ENCODE measurements at regions not wholly inside any gene's neighbourhood (a gene's known extent, or its start where the extent isn't known, plus 50 kb on each side); places are given as distances from the start of the nearest gene placed in this dataset.
A peak's percentile ranks its signal among the peaks of the same experiment; 100 is the strongest.

DNA sequence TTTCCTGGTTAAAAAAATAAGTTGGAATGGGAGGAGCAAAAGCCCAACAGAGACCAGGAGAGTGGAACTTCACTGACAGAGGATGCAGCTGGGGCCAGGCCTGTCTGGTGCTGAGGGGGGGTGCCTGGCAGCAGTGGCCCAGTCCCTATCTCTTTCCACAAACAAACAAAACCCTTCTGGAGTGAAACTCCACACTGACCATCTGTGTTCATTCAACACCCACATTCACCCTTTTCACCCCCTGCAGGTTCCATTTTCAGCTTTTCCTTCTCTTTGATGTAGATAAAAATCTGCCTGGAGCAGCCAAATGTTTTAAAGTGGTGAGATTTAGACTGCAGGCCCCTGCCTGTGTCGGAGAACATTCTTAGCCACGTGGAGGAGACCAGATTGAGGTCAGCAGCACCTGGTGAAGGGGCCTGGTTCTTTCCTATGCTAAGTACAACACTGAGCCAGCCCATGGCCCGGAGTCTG, 161.4 kb upstream of the CDH11 start:
- Histone ChIP-seq H3K4me1 (peaks cover 0 to 14% (median 2%) of the 10 kb centered on the region in 4 donors), H3K27me3 (no peaks in the 10 kb centered on the region), H3K9me3 (no peaks in the 10 kb centered on the region), H3K36me3 (no peaks in the 10 kb centered on the region), H3K27ac (no peak overlapping the region), H3K4me3 (no peak overlapping the region)
- no peak for TF ChIP-seq POLR2AphosphoS5 (IDR thresholded peaks at IDR 0.05)
- no peak for TF ChIP-seq EP300 (IDR thresholded peaks at IDR 0.05)
- TF ChIP-seq, protein P1, sequence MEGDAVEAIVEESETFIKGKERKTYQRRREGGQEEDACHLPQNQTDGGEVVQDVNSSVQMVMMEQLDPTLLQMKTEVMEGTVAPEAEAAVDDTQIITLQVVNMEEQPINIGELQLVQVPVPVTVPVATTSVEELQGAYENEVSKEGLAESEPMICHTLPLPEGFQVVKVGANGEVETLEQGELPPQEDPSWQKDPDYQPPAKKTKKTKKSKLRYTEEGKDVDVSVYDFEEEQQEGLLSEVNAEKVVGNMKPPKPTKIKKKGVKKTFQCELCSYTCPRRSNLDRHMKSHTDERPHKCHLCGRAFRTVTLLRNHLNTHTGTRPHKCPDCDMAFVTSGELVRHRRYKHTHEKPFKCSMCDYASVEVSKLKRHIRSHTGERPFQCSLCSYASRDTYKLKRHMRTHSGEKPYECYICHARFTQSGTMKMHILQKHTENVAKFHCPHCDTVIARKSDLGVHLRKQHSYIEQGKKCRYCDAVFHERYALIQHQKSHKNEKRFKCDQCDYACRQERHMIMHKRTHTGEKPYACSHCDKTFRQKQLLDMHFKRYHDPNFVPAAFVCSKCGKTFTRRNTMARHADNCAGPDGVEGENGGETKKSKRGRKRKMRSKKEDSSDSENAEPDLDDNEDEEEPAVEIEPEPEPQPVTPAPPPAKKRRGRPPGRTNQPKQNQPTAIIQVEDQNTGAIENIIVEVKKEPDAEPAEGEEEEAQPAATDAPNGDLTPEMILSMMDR (IDR thresholded peaks at IDR 0.05): no peak
- no peak for TF ChIP-seq POLR2A (IDR thresholded peaks at IDR 0.05)
- intact Hi-C loops (cut with DNase I; ENCODE audit: low total_unique reads): no loop called here
- peak in 1 of 2 donors; percentile 35 for DNase-seq
- 31 to 46% (median 38%) methylated on average over 3 of the region's 3 CpGs for WGBS, 5 donors

DNA sequence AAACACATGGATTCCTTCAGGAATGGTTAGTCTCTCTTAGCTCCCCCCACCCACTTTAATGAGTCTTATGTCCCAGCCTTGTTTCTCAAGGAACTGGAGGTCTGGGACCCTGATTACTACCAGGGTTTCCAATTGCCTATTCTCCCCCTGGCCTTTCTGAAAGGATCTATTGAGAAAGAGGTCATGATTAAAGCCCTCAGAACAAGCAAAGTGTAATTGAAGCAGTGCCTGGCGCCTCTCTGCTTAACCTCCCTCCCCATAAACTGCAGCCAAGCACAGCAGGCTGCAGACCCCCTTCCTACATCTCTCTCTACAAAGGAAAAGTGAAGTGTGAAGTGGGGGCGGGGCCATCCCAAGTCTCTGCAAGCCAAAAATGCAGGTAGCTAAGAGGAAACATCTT, 159.7 kb upstream of the CDH11 start:
- DNase-seq: no peak
- H3K27me3 ChIP-seq: no peaks in the 10 kb centered on the region
- no peaks in the 10 kb centered on the region for H3K9me3 ChIP-seq
- no peaks in the 10 kb centered on the region for H3K36me3 ChIP-seq
- no peak overlapping the region for H3K27ac ChIP-seq
- H3K4me3 ChIP-seq: no peak overlapping the region
- 77 to 92% (median 85%) methylated on average over 2 of the region's 2 CpGs for WGBS, 5 donors
- TF ChIP-seq EP300 (IDR thresholded peaks at IDR 0.05) (no peak), POLR2AphosphoS5 (IDR thresholded peaks at IDR 0.05) (no peak), POLR2A (IDR thresholded peaks at IDR 0.05) (no peak)
- TF ChIP-seq, protein P1 (IDR thresholded peaks at IDR 0.05): no peak
- peaks cover 0 to 14% (median 2%) of the 10 kb centered on the region in 4 donors for H3K4me1 ChIP-seq
- intact Hi-C loops (cut with DNase I; ENCODE audit: low total_unique reads): no loop called here

DNA sequence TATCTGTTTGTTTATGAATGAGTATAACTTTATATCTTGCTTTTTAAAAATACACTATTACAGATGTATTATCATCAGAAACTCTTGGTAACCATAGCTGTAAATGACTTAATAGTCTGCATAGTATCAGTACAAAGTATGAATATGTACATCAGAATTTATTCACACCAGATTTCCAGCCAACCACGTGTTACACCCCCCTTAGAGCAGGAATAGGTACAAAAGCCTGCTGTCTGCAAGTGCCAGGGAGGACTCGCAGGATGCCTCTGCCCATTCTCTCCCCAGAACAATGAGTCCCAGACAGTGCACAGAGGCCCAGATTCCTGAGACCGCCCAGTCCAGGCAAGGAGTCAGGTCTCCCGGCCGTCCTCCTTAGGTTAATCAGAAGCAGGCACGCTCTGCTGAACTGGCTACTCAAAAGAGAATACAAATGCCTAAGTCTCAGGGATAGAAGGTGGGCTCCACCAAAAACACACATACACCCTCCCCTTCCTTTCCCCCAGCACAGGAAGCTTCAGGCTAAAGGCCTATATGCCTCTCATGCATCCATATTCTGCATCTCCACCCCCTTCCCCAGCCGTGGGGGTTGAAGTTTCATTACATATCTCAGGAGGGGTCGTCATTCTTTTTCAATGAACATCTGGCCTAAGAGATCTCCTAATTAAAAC, 159.1 kb upstream of the CDH11 start:
- H3K36me3 ChIP-seq: no peaks in the 10 kb centered on the region
- H3K9me3 ChIP-seq: no peaks in the 10 kb centered on the region
- no peaks in the 10 kb centered on the region for H3K27me3 ChIP-seq
- 70 to 81% (median 78%) methylated on average over 8 of the region's 8 CpGs for WGBS, 5 donors
- no peak for TF ChIP-seq POLR2A (IDR thresholded peaks at IDR 0.05)
- TF ChIP-seq, protein P1 (IDR thresholded peaks at IDR 0.05): no peak
- TF ChIP-seq EP300 (IDR thresholded peaks at IDR 0.05): no peak
- TF ChIP-seq POLR2AphosphoS5 (IDR thresholded peaks at IDR 0.05): no peak
- intact Hi-C loops (cut with DNase I; ENCODE audit: low total_unique reads): no loop called here
- no peak overlapping the region for H3K27ac ChIP-seq
- no peak for DNase-seq
- H3K4me3 ChIP-seq: no peak overlapping the region
- peaks cover 0 to 14% (median 2%) of the 10 kb centered on the region in 4 donors for H3K4me1 ChIP-seq

DNA sequence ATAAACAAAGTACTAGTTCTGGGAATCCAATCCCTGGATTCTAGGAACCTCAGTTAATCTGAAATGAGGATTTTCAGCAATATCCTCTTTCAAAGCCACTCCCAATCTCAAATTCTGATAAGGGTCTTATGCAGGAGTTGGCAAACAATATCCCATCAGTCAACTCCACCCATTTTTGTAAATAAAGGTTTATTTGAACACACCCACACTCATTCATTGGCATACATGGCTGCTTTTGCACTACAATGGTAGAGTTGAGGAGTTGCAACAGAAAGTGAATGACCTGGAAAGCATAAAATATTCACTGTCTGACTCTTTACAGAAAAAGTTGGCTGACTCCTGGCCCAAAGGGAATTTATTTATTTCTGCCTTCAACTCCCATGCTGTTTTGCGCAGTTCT, 157.7 kb upstream of the CDH11 start:
- peak in 1 of 2 donors; percentile 61 for DNase-seq
- Histone ChIP-seq H3K9me3 (no peaks in the 10 kb centered on the region), H3K36me3 (no peaks in the 10 kb centered on the region), H3K27ac (peak overlapping the region in 1 of 5 donors; percentile 39), H3K4me3 (no peak overlapping the region), H3K27me3 (no peaks in the 10 kb centered on the region), H3K4me1 (peaks cover 0 to under 1% (median 0%) of the 10 kb centered on the region in 4 donors)
- TF ChIP-seq POLR2AphosphoS5 (IDR thresholded peaks at IDR 0.05) (no peak), EP300 (IDR thresholded peaks at IDR 0.05) (no peak), POLR2A (IDR thresholded peaks at IDR 0.05) (no peak)
- TF ChIP-seq, protein P1 (IDR thresholded peaks at IDR 0.05): no peak
- 51 to 66% (median 54%) methylated on average over 1 of the region's 1 CpG for WGBS, 5 donors
- intact Hi-C loops (cut with DNase I; ENCODE audit: low total_unique reads): no loop called here
